ENCODE measurements at regions not wholly inside any gene's neighbourhood (a gene's known extent, or its start where the extent isn't known, plus 50 kb on each side); places are given as distances from the start of the nearest gene placed in this dataset.

- DNase-seq, result no peak
Measured at GRCh38 chr4:62865261-62865660, 1544.0 kb downstream of the TECRL start.

- no peak for DNase-seq
Measured at GRCh38 chr4:62849696-62850095, 1559.6 kb downstream of the TECRL start.

GRCh38 chr4:62835631-62836030 lies 1573.6 kb downstream of the TECRL start:
- DNase-seq, result no peak

- DNase-seq, result no peak
Measured at GRCh38 chr4:62822306-62822705, 1586.9 kb downstream of the TECRL start.

GRCh38 chr4:62816566-62816965 lies 1592.7 kb downstream of the TECRL start:
- DNase-seq, result no peak

GRCh38 chr4:62814510-62815047 lies 1594.7 kb downstream of the TECRL start:
- no peak for DNase-seq

- DNase-seq, result no peak
Measured at GRCh38 chr4:62806816-62807215, 1602.4 kb downstream of the TECRL start.

GRCh38 chr4:62804075-62804474 lies 1603.9 kb downstream of the ADGRL3 start:
- no peak for DNase-seq

- DNase-seq, result no peak
Measured at GRCh38 chr4:62797221-62797620, 1597.1 kb downstream of the ADGRL3 start.

- DNase-seq, result no peak
Measured at GRCh38 chr4:62791386-62791785, 1591.3 kb downstream of the ADGRL3 start.

GRCh38 chr4:62771983-62772557 lies 1571.9 kb downstream of the ADGRL3 start:
- DNase-seq, result no peak

- no peak for DNase-seq
Measured at GRCh38 chr4:62740296-62740695, 1540.2 kb downstream of the ADGRL3 start.

GRCh38 chr4:62717154-62717553 lies 1517.0 kb downstream of the ADGRL3 start:
- no peak for DNase-seq

- no peak for DNase-seq
Measured at GRCh38 chr4:62711575-62711974, 1511.4 kb downstream of the ADGRL3 start.

GRCh38 chr4:62709618-62710252 lies 1509.6 kb downstream of the ADGRL3 start:
- DNase-seq, result no peak

- no peak for DNase-seq
Measured at GRCh38 chr4:62706423-62706822, 1506.3 kb downstream of the ADGRL3 start.

- no peak for DNase-seq
Measured at GRCh38 chr4:62683799-62684566, 1483.9 kb downstream of the ADGRL3 start.

GRCh38 chr4:62676962-62677361 lies 1476.8 kb downstream of the ADGRL3 start:
- DNase-seq, result no peak

- DNase-seq, result no peak
Measured at GRCh38 chr4:62670514-62670913, 1470.4 kb downstream of the ADGRL3 start.

- no peak for DNase-seq
Measured at GRCh38 chr4:62661821-62662220, 1461.7 kb downstream of the ADGRL3 start.

GRCh38 chr4:62656006-62656405 lies 1455.9 kb downstream of the ADGRL3 start:
- no peak for DNase-seq

- no peak for DNase-seq
Measured at GRCh38 chr4:62644372-62644771, 1444.2 kb downstream of the ADGRL3 start.

GRCh38 chr4:62640296-62640695 lies 1440.2 kb downstream of the ADGRL3 start:
- DNase-seq, result no peak

GRCh38 chr4:62627671-62628070 lies 1427.5 kb downstream of the ADGRL3 start:
- no peak for DNase-seq

All from stimulated activated CD8-positive, alpha-beta memory T cell treated with anti-CD3 and anti-CD28 coated beads, Interleukin-4, amount 100 ng/mL, for 48 hours (primary cell).